Breast epithelium (tissue), 4 donors: ENCODE measurements at regions not wholly inside any gene's neighbourhood (a gene's known extent, or its start where the extent isn't known, plus 50 kb on each side); places are given as distances from the start of the nearest gene placed in this dataset.
"Not testable (repeated sequence)": the region's sequence is repeated elsewhere in the genome, so short reads cannot be mapped to it uniquely, and the experiment has no call there.

ENCODE experiments used
- DNase-seq, 2 donors: peaks; one replicate each; pipeline ENCODE4 v3.0.0-alpha.2; 2019; ENCODE audit warnings: low spot score in 2 of 2
- H3K27ac ChIP-seq, 2 donors: fragments of 200-600 bp; sonication (generic) in 1 of 2; one replicate each; pipeline ENCODE4 v1.5.1; 2016 to 2019; ENCODE audit warnings: mild to moderate bottlenecking in 1 of 2
- H3K27me3 ChIP-seq, 2 donors: fragments of 200-600 bp; sonication (generic) in 1 of 2; one replicate each; pipeline versions ENCODE4 v1.5.1 to v1.6.0; 2017 to 2019; ENCODE audit warnings: control low read depth in 1 of 2, mild to moderate bottlenecking in 1 of 2
- H3K36me3 ChIP-seq: fragments of 200-600 bp; one replicate; pipeline ENCODE4 v1.5.1; 2019
- H3K4me1 ChIP-seq, 2 donors: fragments of 200-600 bp; sonication (generic); one replicate each; pipeline ENCODE4 v1.5.1; 2016 to 2019; ENCODE audit warnings: control low read depth in 1 of 2
- H3K4me3 ChIP-seq, 3 donors: fragments of 200-600 bp; sonication (generic); 1 replicate in 2 of 3; 2 replicates in 1 of 3; pipeline ENCODE4 v1.5.1; 2016 to 2019; ENCODE audit warnings: mild to moderate bottlenecking in 3 of 3, moderate library complexity in 2 of 3
- H3K9me3 ChIP-seq, 2 donors: fragments of 200-600 bp; sonication (generic) in 1 of 2; one replicate each; pipeline ENCODE4 v1.5.1; 2016 to 2019; ENCODE audit warnings: control low read depth in 1 of 2
- POLR2A ChIP-seq: fragments of 450-650 bp; IDR thresholded peaks from one replicate; pipeline ENCODE4 v1.6.1; 2016; ENCODE audit warnings: antibody characterized with exemption, mild to moderate bottlenecking, moderate library complexity
- POLR2AphosphoS5 ChIP-seq, 3 donors: sonication (generic); formaldehyde crosslinking; IDR thresholded peaks; one replicate each; pipeline ENCODE4 v1.6.1; 2017; ENCODE audit warnings: antibody characterized with exemption in 3 of 3
- intact Hi-C: fragments of 100-400 bp; cut with DNase I; formaldehyde crosslinking; loops from one replicate; pipeline ENCODE4 v1.15.1; 2023; ENCODE audit warnings: low total_unique reads
- TF ChIP-seq, protein P1 (sequence below), 3 donors: fragments of 450-650 bp; IDR thresholded peaks; one replicate each; pipeline ENCODE4 v1.5.1; 2016 to 2017; ENCODE audit warnings: antibody characterized with exemption in 3 of 3, mild to moderate bottlenecking in 3 of 3, moderate library complexity in 3 of 3

DNA sequence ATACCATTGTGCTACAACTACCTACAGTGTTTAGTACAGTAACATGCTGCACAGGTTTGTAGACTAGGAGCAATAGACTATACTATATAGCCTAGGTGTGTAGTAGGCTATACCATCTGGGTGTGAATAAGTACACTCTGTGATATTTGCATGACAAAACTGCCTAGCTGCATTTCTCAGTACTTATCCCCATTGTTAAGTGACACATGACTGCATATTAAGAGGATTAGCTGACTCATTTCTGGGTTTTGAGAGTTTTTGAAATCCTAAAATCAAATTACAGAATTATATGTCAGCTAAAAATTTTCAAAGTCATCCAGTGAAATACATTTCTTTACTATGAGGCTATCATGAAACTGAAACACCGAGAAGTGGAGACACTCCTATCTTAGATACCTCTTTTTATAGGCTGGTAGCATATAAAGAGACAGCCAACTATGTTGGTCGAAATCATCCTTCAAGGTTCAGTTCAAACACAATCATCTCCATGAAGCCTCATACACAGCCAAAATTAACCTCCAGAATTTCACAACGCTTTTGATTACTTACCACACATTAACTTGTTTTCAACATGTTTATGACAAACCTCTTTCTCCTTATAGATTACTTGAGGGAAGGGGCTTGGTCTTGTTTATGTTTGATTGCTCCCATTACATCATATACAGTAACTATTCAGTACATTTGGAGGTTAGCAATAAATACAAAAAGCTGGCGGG is 89.8 kb upstream of the ANK3 start:
- TF ChIP-seq POLR2A (no peak), POLR2AphosphoS5 (IDR thresholded peaks at IDR 0.05) (no peak)
- TF ChIP-seq, protein P1, sequence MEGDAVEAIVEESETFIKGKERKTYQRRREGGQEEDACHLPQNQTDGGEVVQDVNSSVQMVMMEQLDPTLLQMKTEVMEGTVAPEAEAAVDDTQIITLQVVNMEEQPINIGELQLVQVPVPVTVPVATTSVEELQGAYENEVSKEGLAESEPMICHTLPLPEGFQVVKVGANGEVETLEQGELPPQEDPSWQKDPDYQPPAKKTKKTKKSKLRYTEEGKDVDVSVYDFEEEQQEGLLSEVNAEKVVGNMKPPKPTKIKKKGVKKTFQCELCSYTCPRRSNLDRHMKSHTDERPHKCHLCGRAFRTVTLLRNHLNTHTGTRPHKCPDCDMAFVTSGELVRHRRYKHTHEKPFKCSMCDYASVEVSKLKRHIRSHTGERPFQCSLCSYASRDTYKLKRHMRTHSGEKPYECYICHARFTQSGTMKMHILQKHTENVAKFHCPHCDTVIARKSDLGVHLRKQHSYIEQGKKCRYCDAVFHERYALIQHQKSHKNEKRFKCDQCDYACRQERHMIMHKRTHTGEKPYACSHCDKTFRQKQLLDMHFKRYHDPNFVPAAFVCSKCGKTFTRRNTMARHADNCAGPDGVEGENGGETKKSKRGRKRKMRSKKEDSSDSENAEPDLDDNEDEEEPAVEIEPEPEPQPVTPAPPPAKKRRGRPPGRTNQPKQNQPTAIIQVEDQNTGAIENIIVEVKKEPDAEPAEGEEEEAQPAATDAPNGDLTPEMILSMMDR (IDR thresholded peaks at IDR 0.05): no peak
- Histone ChIP-seq H3K9me3 (no peaks in the 10 kb centered on the region), H3K4me1 (peaks cover 0 to 4% of the 10 kb centered on the region in 2 donors), H3K4me3 (no peak overlapping the region), H3K27me3 (no peaks in the 10 kb centered on the region), H3K27ac (no peak overlapping the region), H3K36me3 (no peaks in the 10 kb centered on the region)
- no peak for DNase-seq
- intact Hi-C loops: no loop called here

DNA sequence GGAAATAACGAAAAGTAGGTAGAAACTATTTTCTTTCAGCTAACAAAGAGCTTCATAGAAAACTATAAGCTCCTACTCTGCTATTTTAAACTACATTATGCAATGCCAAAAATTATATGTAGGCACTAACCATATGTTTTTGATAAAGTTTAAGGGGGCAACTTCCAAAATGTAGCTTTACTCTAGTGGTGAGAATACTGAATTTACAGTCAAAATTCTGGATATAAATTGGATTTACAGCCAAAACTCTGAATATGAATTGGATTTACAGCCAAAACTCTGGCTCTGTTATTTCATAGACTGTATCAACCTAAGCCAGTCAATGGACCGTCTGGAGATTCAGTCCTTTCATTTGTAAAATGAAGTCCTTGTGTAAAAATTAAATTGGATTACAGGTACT is 86.8 kb upstream of the ANK3 start:
- TF ChIP-seq, protein P1 (IDR thresholded peaks at IDR 0.05): no peak
- TF ChIP-seq POLR2AphosphoS5 (IDR thresholded peaks at IDR 0.05) (no peak), POLR2A (no peak)
- Histone ChIP-seq H3K36me3 (no peaks in the 10 kb centered on the region), H3K27me3 (no peaks in the 10 kb centered on the region), H3K4me1 (no peaks in the 10 kb centered on the region), H3K9me3 (no peaks in the 10 kb centered on the region), H3K4me3 (no peak overlapping the region), H3K27ac (no peak overlapping the region)
- DNase-seq: no peak
- intact Hi-C loops: no loop called here

DNA sequence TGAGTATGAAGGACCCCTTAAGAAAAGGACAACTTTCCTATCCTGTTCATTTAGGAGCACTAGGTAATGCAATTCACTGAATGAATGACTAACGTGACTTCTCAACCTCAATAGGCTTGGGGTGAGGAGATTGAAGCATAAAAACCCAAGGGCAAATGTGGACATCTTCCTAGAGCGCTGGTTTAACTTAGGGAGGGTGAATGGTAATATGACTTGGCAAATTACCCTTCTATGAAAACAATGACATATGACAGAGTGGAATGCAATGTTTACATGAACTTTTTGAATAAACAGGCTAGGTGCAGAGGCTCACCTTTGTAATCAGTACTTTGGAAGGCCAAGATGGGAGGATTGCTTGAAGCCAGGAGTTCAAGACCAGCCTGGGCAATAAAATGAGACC is 83.9 kb upstream of the ANK3 start:
- Histone ChIP-seq H3K9me3 (no peaks in the 10 kb centered on the region), H3K36me3 (no peaks in the 10 kb centered on the region), H3K4me1 (no peaks in the 10 kb centered on the region), H3K27ac (no peak overlapping the region), H3K4me3 (no peak overlapping the region), H3K27me3 (no peaks in the 10 kb centered on the region)
- intact Hi-C loops: loop anchor here (5.0 kb wide), 1 partner anchor 409 kb away; no protein-coding TSS in a partner anchor
- TF ChIP-seq POLR2A (no peak), POLR2AphosphoS5 (IDR thresholded peaks at IDR 0.05) (no peak)
- TF ChIP-seq, protein P1 (IDR thresholded peaks at IDR 0.05): no peak
- no peak for DNase-seq

DNA sequence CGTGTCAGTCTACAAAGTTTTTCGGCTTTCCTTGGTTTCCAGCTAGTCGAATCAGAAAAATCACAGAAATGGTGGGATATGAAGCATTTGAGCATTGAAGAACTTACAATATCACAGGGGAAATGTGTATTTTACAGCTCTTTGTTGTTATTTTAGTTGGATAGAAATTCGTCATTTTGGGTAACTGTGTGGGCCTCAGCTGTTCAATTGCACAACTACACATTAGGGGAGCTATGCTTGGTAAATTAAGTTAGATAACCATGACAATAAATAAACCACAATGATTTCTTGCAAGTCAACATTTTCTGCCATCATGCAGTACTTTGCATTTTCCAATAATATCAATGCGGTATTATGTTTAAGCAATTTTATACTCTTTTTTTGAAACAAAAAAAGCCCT is 80.4 kb upstream of the ANK3 start:
- no peak for DNase-seq
- Histone ChIP-seq H3K9me3 (no peaks in the 10 kb centered on the region), H3K4me3 (no peak overlapping the region), H3K27ac (no peak overlapping the region), H3K36me3 (no peaks in the 10 kb centered on the region), H3K4me1 (no peaks in the 10 kb centered on the region), H3K27me3 (no peaks in the 10 kb centered on the region)
- TF ChIP-seq POLR2AphosphoS5 (IDR thresholded peaks at IDR 0.05) (no peak), POLR2A (no peak)
- TF ChIP-seq, protein P1 (IDR thresholded peaks at IDR 0.05): no peak
- intact Hi-C loops: loop anchor here (5.0 kb wide), 1 partner anchor 412 kb away; no protein-coding TSS in a partner anchor

DNA sequence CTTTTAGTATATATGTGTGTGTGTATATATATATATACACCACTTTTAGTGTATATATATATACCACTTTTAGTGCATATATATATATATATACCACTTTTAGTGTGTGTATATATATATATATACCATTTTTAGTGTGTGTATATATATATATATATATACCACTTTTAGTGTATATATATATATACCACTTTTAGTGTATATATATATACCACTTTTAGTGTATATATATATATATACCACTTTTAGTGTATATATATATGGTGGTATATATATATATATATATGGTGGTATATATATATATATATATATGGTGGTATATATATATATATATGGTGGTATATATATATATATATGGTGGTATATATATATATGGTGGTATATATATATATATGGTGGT is 79.5 kb upstream of the ANK3 start:
- H3K27ac ChIP-seq, DNase-seq, H3K4me1 ChIP-seq, H3K36me3 ChIP-seq, H3K4me3 ChIP-seq, intact Hi-C loops, H3K9me3 ChIP-seq, H3K27me3 ChIP-seq: not testable (repeated sequence)
